ENCODE measurements at regions not wholly inside any gene's neighbourhood (a gene's known extent, or its start where the extent isn't known, plus 50 kb on each side); places are given as distances from the start of the nearest gene placed in this dataset.

GRCh38 chr5:6078881-6079280 is 299.5 kb downstream of the MED10 start:
- H3K9me3 ChIP-seq (ENCODE audit: insufficient read depth in 2 of 2, low read depth in 1 of 2, low read length in 1 of 2): no peaks in the 10 kb centered on the region
- DNase-seq (ENCODE audit: low read depth in 1 of 2, low spot score in 2 of 2): no peak
- no peaks in the 10 kb centered on the region for H3K27me3 ChIP-seq (replicated peaks in 1 of 4; ENCODE audit: control insufficient read depth in 3 of 4, extremely low read depth in 1 of 4, insufficient read depth in 3 of 4, low read length in 3 of 4)
- H3K56ac ChIP-seq (replicated peaks; ENCODE audit: insufficient read length, low read depth, low read length): no peak overlapping the region
- H3K14ac ChIP-seq (ENCODE audit: insufficient read length): no peak overlapping the region
- CTCF ChIA-PET (ENCODE audit: partially characterized antibody): no interaction called here
- H3K4ac ChIP-seq (replicated peaks; ENCODE audit: insufficient read length, low read depth, low read length): no peak overlapping the region
- FAIRE-seq: no peak
- H2AK5ac ChIP-seq (ENCODE audit: low read depth, low read length): no peak overlapping the region
- no peaks in the 10 kb centered on the region; a peak in 1 of 7 replicates for H3K4me1 ChIP-seq (replicated peaks in 1 of 4; ENCODE audit: control insufficient read depth in 3 of 4, insufficient read depth in 4 of 4, low read length in 3 of 4)
- 92% methylated on average over 5 of the region's 5 CpGs; no CpG with 5 or more reads in 1 of the 2 experiments for WGBS, 2 experiments (ENCODE audit: extremely low coverage in 1 of 2, insufficient coverage in 1 of 2, insufficient read length in 1 of 2, insufficient replicate concordance in 2 of 2, low coverage in 1 of 2, low lambda C conversion rate in 2 of 2, missing lambda C conversion rate in 1 of 2)
- 0 out of 2 replicates have a peak, but pooled peaks cover 2% of the 10 kb centered on the region for H3K79me1 ChIP-seq (ENCODE audit: low read depth, low read length)
- no peak overlapping the region for H2BK12ac ChIP-seq (ENCODE audit: low read depth, low read length)
- peaks cover 0 to 3% of the 10 kb centered on the region in 2 experiments for H4K20me1 ChIP-seq (replicated peaks in 1 of 2; ENCODE audit: control insufficient read depth in 1 of 2, insufficient read depth in 2 of 2, low read length in 2 of 2)
- no peak overlapping the region for H2BK20ac ChIP-seq (ENCODE audit: low read length)
- H4K8ac ChIP-seq (ENCODE audit: extremely low read depth, insufficient read depth, low read length): no peak overlapping the region; the same call in 1 of the 2 replicates
- POLR2A ChIA-PET (ENCODE audit: partially characterized antibody): no interaction called here
- H2BK5ac ChIP-seq (ENCODE audit: low read depth, low read length): no peak overlapping the region
- H4K91ac ChIP-seq (replicated peaks; ENCODE audit: insufficient read length, low read length): no peak overlapping the region
- no peak overlapping the region for H3K4me2 ChIP-seq (ENCODE audit: insufficient read depth in 1 of 2, low read depth in 2 of 2, low read length in 2 of 2)
- H3K79me2 ChIP-seq (ENCODE audit: control insufficient read depth in 1 of 2, insufficient read depth in 2 of 2, low read length in 2 of 2): no peaks in the 10 kb centered on the region
- H4K5ac ChIP-seq (ENCODE audit: insufficient read length, low read depth, low read length): no peak overlapping the region
- H2BK15ac ChIP-seq (ENCODE audit: low read length): no peak overlapping the region
- no peak overlapping the region for H3K4me3 ChIP-seq (ENCODE audit: extremely low read depth in 1 of 4, insufficient read depth in 2 of 4, low read depth in 3 of 4, low read length in 4 of 4)
- no peaks in the 10 kb centered on the region for H3K23me2 ChIP-seq (ENCODE audit: low read depth, low read length)
- no peaks in the 10 kb centered on the region for H3K36me3 ChIP-seq (ENCODE audit: control insufficient read depth in 2 of 4, insufficient read depth in 4 of 4, low read length in 3 of 4)
- H2BK120ac ChIP-seq (replicated peaks; ENCODE audit: low read depth, low read length): no peak overlapping the region
- no peak overlapping the region for H3K18ac ChIP-seq (ENCODE audit: extremely low read depth, low read length)
- H3K27ac ChIP-seq (ENCODE audit: low read depth, low read length): no peak overlapping the region
- no peak overlapping the region for H2AFZ ChIP-seq (ENCODE audit: low read length)
- H3K9ac ChIP-seq (replicated peaks in 1 of 4; ENCODE audit: extremely low read depth in 1 of 4, low read depth in 3 of 4, low read length in 3 of 4): no peak overlapping the region
- no peak overlapping the region for H3K23ac ChIP-seq (ENCODE audit: insufficient read length)
- TF ChIP-seq ASH2L (IDR thresholded peaks at IDR 0.05; ENCODE audit: low read length) (no peak), NRF1 (IDR thresholded peaks at IDR 0.05; ENCODE audit: low read depth, low read length) (no peak), PHF8 (conservative IDR thresholded peaks at IDR 0.05; ENCODE audit: low read depth, low read length) (no peak)

All from H1 (cell line).